Putamen (tissue), 1 donor: ENCODE measurements at regions not wholly inside any gene's neighbourhood (a gene's known extent, or its start where the extent isn't known, plus 50 kb on each side); places are given as distances from the start of the nearest gene placed in this dataset.

Experiments
- DNase-seq: peaks from one replicate; pipeline ENCODE4 v3.0.0-alpha.2; 2016; ENCODE audit warnings: low spot score

DNA sequence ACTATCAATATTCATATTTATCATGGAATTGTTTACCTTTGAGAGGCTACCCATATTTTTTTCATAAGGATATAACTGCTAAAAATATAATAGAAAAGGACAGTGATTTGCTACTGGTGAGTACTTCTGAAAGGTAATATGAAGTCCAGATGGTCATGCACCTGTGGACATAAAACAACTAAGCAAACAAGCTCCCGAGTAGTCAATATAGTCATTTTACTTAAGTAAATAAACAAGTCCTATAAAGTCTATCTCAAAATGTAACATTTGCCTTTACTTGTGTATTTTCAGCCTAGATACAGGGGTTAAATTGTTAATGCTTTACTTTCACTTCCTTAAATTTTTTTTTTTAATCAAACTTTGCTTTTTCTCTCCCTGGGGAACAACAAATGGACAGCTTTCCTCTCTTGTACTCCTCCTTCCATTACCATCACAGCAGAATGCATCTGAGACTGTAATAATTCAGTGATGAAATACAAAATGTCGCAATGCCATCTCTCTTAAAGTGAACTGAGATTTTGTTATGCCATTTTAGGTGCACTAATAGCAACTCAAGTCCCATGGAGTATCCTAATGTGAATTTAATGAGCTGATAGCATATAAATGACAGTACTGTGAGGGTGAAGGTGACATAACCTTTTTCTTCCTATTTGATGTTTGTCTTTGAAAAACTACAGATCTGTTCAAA lies 1325.4 kb upstream of the ZEB2 start:
- no peak for DNase-seq

DNA sequence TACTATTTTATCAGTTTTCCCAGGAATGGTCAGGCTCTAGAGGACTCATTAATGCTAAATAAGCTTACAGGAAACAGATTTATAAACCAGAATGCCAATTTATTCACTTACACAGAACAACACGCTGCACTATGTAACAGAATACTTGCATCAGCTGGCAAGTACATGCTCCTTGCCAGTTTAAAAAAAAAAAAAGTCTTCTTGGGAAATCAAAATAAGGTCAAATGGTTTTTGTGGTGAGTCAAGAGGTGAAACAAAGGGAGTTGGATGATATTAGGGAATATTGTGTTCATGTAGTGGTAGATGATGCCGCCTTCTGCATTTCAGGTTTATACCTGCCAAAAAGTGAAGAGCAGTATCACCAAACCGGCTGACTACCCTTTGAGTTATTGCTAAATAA lies 1322.1 kb upstream of the ZEB2 start:
- DNase-seq: no peak

DNA sequence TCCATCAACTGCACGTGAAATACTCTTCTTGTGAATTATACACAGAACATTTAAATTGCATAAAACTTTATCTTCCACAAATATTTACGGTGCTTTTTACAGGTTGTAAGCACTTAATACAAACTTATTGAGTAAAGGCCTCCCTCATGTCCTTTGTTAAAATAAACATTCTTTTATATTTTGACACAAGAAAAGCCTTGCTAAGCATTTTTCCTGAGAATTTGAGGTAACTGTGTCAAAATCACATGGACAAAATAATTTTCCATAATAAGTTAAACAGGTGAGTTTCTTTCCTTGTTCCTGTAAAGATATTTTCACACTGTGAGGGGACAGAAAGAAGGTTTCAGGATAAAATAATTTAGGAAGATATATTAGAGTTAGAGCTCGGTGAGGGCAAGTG lies 1317.1 kb upstream of the ZEB2 start:
- no peak for DNase-seq

DNA sequence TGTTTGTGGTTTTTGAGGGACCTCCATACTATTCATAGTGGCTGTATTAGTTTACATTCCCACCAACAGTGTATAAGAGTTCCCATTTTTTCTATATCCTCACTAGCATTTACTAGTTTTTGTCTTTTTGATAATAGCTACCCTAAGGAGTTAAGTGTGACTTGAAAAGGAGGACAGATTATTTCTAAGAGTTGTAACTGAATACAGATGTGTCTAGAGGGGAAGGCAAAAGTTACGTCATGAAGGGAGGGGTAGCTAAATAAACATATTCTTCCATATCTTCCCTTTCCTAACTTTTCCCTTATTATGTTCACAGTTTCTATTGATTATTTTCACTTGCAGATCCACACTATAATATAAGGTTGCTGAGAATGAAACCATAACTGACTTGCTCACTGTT lies 1315.7 kb upstream of the ZEB2 start:
- DNase-seq: no peak

DNA sequence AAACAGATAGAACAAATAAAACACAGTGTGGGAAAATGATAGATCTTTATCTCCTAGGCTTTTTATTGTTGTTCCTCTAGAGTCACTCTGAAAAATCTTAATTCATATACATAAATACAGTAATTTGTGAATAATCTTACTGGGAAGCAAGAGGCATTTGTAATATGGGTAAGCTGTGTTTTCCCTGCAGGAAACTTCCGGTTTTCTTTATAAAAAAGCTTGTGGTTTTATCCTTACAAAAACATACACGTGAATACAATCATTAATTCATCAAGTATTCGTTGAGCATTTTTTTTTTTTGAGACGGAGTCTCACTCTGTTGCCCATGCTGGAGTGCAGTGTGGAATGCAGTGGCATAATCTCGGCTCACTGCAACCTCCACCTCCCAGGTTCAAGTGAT lies 1312.8 kb upstream of the ZEB2 start:
- no peak for DNase-seq

DNA sequence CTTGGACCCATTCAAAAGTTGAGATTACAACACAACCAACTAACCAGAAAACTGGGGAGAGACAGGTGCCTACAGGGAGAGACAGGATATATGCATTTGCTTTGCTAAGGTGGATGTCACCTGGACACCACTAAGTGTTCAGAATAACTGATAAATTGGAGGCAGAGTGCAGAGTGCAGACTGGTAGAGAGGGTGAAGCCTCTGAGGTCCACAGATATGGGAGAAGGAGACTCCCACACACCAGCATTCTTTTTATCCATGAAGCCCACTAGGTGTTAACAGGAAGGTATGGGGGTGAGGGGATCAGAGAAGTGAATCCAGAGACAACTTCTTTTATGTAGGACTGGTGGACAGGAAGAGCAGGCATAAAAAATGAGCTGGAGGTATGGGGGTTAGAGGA lies 1310.0 kb upstream of the ZEB2 start:
- DNase-seq: no peak

DNA sequence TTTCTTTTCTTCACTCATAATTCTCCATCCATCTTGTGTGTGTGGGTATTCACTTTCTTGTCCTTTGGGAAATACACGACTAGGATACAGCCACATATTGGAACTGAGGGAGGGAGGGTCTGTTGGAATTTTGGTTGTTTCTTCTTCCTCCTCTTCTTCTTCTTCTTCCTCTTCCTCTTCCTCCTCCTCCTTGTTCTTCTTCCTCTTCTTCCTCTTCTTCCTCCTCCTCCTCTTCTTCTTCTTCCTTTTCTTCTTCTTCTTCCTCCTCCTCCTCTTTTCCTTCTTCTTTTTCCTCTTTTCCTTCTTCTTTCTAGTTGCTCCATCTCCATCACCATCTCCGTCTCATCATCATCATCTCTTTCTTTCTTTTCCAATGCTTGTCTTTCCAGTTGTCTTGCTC lies 1307.3 kb upstream of the ZEB2 start:
- no peak for DNase-seq

DNA sequence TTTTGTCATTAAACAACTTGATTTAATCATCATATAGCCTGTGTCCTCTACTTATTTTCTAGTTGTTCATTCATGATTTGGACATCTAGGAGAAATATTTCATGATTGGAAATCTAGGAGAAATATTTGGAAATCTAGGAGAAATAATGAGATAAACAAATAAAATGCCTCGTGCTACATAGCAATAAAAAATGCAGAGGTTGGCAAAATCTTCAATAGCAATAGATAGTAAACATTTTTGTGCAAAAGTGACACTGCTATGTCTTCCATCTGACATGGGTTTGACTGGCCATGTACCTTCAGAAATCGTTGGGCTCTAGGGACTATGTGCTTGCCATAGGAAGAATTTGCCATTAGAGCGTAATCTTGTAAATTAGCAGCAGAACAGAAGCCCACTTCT lies 1304.5 kb upstream of the ZEB2 start:
- no peak for DNase-seq

DNA sequence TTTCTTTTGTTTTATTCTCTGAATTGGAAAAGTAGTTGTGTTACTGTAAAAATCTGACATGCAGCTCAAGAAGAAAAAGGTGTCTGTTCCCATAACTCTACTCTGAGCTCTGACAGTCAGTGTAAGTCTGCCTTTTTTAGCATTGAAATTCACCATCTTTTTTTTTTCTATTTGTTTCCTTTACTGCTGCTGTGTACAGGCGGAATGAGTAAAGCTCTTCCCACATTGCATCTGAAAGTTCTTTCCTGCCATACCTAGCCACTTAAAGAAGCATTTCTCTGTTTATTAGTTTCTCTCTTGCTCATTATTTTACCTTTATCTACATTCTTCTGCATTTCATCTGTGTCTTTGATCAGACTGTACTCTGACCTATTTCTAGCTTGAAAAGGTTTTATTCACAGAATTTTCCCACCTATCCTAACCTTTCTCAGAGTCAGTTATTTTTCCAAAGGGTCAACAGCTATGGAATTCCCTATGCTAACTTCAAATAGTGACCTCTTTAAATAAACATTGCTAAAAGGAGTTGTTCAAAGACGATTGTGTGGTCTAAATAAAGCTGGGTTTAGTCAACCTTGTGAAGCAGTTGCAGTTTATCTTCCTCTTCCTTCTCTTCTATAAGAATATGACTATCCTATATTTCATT lies 1303.1 kb upstream of the ZEB2 start:
- no peak for DNase-seq

DNA sequence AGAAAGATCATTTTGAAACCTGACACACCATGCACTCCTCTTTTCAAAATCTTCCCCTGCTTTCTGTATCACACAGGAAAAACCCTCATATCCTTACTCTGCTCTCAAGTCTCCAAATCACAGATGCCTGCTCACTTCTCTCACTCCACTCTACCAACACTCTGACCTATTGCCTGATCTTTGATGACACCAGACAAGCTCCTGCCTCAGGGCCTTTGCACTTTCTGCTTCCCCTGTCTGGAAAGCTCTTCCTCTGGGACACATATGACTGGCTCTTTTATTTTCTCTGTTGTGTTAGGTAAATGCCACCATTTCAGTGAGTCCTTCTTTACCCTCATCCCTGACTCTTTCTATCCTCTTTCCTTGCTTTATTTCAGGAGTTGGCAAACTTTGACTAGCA lies 1300.7 kb upstream of the ZEB2 start:
- no peak for DNase-seq

DNA sequence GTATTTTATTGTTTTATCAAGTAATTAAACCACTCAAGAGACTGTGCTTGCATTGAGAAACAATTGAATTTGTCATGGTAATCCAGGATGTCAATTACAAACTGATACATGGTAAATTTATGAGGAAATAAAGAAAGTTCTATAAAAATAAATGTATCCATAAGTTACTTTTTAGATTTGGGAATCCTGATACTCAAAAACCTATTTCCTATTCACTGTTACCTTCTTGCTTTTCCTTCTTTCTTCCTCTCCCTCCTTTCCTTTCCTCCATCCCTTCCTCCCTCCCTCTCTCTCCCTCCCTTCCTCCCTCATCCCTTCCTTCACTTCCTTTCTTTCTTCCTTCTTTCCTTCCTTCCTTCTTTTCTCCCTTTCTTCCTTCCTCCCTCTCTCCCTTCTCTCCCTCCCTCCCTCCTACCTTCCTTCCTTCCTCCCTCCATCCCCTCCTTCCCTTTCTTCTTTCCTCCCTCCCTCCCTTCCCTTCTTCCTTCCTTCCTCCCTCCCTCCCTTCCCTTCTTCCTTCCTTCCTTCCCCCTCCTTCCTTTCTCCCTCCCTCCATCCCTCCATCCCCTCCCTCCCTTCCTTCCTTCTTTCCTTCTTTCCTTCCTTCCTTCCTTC lies 1299.1 kb upstream of the ZEB2 start:
- no peak for DNase-seq

DNA sequence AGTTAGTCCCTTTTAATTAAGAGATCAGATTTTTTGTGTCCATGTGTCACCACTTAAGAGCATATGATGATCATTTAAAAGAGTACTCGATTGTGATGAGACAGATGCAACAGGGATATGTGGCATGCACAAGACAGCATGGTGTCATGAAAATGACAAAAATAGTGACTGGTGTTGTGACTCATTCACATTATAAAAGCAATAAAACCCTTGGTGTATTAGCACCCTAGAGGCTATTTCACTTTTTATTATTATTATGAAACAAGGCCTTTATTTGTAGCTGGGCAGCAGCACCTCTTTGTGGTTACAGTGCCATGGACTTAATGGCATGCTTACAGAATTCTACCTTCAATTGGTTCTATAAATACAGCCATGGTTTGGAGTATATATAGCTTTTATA lies 1296.0 kb upstream of the ZEB2 start:
- DNase-seq: no peak

DNA sequence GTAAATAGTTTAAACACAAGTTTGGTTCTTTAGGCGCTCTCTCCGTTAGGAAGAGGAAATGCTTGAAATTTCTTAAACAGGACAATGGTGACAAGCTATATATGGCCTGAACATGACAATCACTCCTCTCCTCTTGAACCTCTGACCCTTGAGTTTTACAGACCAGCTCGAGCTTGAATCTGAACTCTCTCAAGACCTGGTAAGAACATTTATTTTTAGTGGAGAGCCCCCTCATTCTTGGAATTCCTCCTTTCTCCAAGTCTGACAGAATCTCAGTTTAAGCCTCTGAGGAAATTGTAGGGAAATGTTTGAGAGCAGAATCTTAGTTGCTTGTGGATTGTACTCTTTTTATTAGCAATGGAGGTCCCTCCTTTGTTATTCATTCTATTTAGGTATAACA lies 1293.6 kb upstream of the ZEB2 start:
- DNase-seq: no peak

DNA sequence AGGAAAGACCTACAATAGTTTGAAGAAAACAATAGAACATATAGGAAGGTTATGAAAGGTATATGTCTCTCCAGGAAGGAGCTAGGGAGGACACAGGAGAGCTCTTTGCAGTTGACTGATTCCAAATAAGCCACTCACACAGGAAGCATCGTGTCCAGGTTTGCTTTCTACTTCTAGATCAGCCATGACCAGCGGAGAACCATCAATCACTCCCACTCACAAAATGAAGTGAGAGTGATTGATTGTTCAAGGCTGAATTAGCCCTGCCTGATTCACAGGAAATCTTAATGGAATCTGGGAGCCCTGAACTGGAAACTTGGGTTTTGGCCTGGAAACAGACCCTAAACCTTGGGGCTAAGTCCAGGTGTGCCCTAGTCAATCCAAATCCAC lies 1292.2 kb upstream of the ZEB2 start:
- no peak for DNase-seq

DNA sequence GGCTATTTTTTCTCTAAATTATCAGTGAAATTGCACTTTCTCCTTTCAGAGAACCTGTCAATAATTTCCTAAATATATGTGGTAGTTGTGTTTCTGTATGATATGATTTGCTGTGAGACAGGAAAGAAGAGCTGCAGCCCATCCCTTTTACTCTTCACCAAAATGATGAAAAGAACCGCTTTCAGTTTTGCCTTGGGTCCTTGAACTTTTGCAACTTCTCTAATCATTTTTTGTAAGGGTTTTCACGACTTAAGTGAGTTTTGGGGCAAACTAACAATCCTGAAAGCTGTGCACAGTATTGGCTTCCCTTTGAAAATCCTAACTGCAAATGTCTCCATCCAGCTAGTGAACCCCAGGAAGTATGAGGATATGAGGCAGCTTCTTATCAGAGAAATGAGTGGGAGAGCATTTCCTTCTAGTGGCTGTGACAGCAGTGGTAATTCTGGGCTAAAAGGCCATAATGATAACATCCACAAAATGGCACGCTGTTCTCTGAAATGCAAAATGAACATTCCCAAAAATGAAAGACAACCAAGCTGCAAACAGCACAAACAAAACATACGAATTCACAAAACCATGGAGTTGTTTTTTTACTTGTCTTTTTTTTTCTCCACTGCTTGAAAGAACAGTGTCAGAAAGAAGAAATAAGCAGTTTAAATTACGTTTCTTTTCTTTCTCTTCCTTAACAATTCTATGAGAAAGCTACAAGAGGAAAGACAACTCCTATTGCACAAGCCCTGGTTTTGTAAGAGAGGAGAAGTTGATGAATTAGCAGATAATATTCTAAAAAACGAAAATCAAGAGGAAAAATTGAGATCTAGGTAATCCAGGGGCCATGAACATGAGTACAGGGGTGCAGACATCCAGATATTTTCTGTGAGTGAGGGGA lies 1291.6 kb upstream of the ZEB2 start:
- no peak for DNase-seq

DNA sequence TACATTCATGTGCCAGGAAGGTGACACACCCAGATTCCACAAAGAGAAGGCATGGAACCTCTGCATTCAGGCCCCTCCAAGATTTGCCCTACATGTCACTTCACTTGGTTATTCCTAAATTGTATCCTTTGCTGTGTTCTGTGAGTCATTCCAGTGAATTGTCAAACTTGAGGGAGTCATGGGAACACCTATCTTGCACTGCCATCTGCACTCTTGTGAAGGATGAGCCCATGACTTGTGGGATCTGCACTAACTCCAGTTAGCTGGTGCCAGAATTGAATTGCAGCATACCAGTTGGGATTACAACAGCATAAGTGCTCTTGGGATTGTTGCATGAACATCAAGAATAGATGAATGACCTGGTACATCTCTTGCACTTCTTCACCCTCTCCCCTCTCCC lies 1288.0 kb upstream of the ZEB2 start:
- DNase-seq: no peak

DNA sequence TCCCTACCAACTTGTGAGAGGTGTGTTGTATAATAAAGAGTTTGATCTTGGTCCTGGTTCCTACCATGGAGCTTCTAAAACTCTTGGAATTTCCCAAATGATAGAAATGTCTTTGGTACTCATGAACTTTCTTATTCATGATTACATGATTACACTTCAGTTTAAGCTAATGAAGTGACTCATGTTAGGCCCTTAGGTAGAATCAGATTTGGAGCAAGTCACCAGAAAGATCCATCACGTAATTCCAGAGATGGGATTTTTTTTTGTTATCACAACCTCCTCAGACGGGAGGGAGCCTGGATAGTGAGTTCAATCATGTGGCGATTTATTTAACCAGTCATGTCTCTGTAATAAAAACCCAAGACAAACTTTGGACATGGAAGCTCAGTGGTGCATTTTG lies 1287.6 kb upstream of the ZEB2 start:
- no peak for DNase-seq

DNA sequence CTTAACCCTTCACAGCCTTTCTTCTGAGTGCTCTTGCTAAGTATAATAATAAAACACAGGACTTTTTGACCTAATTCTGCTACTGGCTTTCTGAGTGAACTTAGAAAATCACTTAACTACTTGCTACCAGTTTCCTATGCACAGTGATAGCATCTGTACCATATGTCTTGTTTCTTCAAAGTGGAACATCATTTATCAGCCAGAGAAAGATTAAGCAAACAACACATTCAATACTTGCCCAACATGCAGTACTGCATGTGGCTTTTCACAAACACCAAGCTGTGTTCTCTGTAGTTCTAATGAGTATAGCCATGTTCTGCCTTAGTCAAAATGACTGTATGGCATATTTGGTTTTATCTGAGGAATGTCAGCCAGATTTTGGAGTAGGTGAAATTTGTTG lies 1286.6 kb upstream of the ZEB2 start:
- DNase-seq: no peak

DNA sequence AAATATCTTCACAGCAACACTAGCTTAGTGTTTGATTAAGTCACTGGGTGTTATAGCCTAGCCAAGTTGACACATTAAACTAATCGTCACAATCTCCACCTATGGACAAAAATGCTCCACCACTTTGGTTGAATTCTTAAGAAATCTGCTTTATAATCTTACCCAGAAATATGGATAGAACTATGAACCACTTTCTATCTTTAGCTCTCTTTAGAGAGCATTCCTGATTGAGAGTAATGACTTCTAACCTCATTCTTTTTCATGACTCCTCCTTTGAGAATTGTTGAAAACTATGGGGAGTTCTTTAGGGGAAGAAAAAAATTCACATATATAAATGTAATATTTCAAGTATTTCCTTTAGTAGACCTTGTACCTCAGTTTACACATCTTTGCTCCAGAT lies 1282.2 kb upstream of the ZEB2 start:
- no peak for DNase-seq

DNA sequence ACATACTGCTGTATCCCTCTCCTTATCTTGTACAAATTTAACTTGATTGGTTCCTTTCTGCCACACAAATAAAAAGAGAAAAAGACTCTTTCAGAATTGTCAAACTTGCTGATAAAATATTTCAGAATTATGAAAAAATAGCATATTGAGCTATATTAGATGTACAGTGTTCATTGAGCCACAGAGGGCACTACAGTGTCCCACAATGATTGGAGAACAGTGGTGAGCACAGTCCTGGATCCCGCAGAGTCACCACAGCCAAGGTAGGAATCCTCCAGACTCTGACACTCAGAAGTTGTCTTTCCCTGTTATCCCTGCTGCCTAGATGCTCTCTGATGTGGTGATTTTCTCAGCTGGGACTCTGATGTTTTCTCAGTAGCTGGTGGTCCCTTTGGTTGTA lies 1281.3 kb upstream of the ZEB2 start:
- DNase-seq: no peak

DNA sequence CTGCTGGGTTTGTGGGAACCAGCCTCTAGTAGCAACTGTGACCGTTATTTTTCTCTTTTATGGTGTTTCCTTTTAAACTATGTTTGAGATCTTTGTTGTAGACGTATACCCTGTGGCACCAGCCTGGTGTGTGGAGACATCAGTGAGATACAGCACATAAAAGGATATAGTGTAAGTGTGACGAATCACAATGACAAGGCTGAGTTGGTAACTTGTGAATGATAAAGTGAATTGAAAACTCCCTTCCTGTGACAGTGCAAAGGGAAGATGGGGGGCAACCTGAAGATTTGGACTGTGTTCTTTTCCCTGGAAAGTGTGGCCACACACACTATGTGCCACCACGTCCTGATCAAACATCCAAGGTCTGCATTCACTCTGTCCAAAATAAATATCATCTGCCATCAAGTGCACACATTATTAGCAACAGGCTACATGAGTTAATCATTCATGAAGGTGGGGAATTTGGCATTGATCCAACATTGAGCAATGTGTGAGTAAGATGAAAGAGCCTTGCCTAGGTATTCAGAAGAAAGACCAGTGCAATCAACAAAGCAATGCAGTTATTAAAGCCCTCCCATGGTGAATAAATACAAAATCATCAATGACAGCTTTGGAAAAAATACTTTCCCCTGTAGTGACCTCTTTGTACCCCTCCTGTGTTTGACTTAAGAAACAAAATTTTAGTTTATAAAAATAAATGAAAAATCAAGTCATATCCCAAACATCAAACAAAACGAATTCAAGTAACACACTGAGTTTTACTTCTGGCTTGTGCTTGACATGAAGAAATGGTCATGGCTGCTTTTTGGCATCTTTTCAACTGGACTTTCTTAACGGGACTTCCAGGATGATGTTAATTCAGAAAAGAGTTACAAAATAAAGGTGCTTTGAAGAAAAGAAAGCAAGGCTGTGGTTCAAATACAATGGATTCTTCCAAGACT lies 1280.5 kb upstream of the ZEB2 start:
- no peak for DNase-seq
